Endothelial cell of umbilical vein (primary cell): ENCODE measurements at regions not wholly inside any gene's neighbourhood (a gene's known extent, or its start where the extent isn't known, plus 50 kb on each side); places are given as distances from the start of the nearest gene placed in this dataset.

ENCODE experiments used
- BruUV-seq: library from RNA; stranded (reverse); fragments of 400-500 nt; replicated peaks from 2 replicates; lab custom pipeline; 2021; lab: Mats Ljungman, UMichigan
- CTCF ChIA-PET: fragments of 300-600, 350-600 bp; sonication (Branson Sonifier 250); formaldehyde crosslinking; loops from one replicate; lab custom pipeline; 2021; ENCODE audit warnings: antibody characterized with exemption, inconsistent platforms; lab: Charles Lee
- POLR2A ChIA-PET: fragments of 300-600, 350-600 bp; sonication (Branson Sonifier 250); formaldehyde crosslinking; loops from one replicate; lab custom pipeline; 2021; ENCODE audit warnings: antibody characterized with exemption, inconsistent platforms; lab: Charles Lee
- DNase-seq: peaks from one replicate; pipeline ENCODE4 v3.0.0-alpha.2; 2011; ENCODE audit warnings: low read depth, low spot score
- FAIRE-seq: peaks from 2 replicates; lab custom pipeline; 2011; peaks lifted over from hg19 to GRCh38; lab: Jason Lieb, UNC
- H2AFZ ChIP-seq: 2 replicates; pipeline ENCODE4 v1.6.0; 2012; ENCODE audit warnings: low read depth, low read length, control low read depth, inconsistent platforms
- H3K27ac ChIP-seq: 2 replicates; pipeline ENCODE4 v1.5.1; 2011; ENCODE audit warnings: low read depth, mild to moderate bottlenecking, control low read depth, low read length, moderate library complexity; ENCODE audit not compliant: insufficient read depth
- H3K27me3 ChIP-seq, 2 experiments: 2 replicates each; pipeline versions ENCODE4 v1.6.0 to v1.6.1; 2011; ENCODE audit warnings: low read length in 2 of 2, mixed read lengths in 1 of 2; ENCODE audit not compliant: control insufficient read depth in 2 of 2, insufficient read depth in 2 of 2
- H3K36me3 ChIP-seq, 2 experiments: 2 replicates in 1 of 2; 3 replicates in 1 of 2; pipeline ENCODE4 v1.5.1; 2011; ENCODE audit warnings: low read length in 2 of 2, mild to moderate bottlenecking in 1 of 2, moderate library complexity in 1 of 2; ENCODE audit not compliant: control insufficient read depth in 2 of 2, insufficient read depth in 2 of 2; ENCODE audit errors: extremely low read depth in 1 of 2
- H3K4me1 ChIP-seq: 3 replicates; pipeline ENCODE4 v1.5.1; 2011; ENCODE audit warnings: mild to moderate bottlenecking, low read length; ENCODE audit not compliant: control insufficient read depth, insufficient read depth; ENCODE audit errors: extremely low read depth
- H3K4me2 ChIP-seq: 2 replicates; pipeline ENCODE4 v1.6.1; 2011; ENCODE audit warnings: low read length, control low read depth, mixed read lengths; ENCODE audit not compliant: insufficient read depth
- H3K4me3 ChIP-seq, 3 experiments: fragments of 200-600 bp in 1 of 3; sonication (generic), shearing (Covaris generic) in 1 of 3; replicated peaks in 1 of 3; 2 replicates each; pipeline ENCODE4 v1.5.1; 2011 to 2016; ENCODE audit warnings: control low read depth in 3 of 3, low read length in 3 of 3, mild to moderate bottlenecking in 2 of 3, inconsistent platforms in 1 of 3, low read depth in 1 of 3, moderate library complexity in 1 of 3; ENCODE audit not compliant: insufficient read depth in 1 of 3
- H3K79me2 ChIP-seq: 2 replicates; pipeline ENCODE4 v1.6.0; 2012; ENCODE audit warnings: low read length, inconsistent platforms; ENCODE audit not compliant: control insufficient read depth, insufficient read depth
- H3K9ac ChIP-seq: replicated peaks from 2 replicates; pipeline ENCODE3; 2011; ENCODE audit warnings: low read length, control low read depth; ENCODE audit not compliant: insufficient read depth; ENCODE audit errors: extremely low read depth
- H3K9me1 ChIP-seq: replicated peaks from 3 replicates; pipeline ENCODE4 v1.6.0; 2011; ENCODE audit warnings: mild to moderate bottlenecking, low read length; ENCODE audit not compliant: control insufficient read depth, insufficient read depth; ENCODE audit errors: extremely low read depth
- H3K9me3 ChIP-seq: replicated peaks from 2 replicates; pipeline ENCODE4 v1.5.1; 2012; ENCODE audit warnings: low read length, inconsistent platforms; ENCODE audit not compliant: control insufficient read depth, insufficient read depth
- H4K20me1 ChIP-seq: replicated peaks from 2 replicates; pipeline ENCODE3; 2011; ENCODE audit warnings: mild to moderate bottlenecking, low read length; ENCODE audit not compliant: control insufficient read depth, insufficient read depth; ENCODE audit errors: extremely low read depth
- EZH2 ChIP-seq: IDR thresholded peaks from 2 replicates; pipeline ENCODE4 v1.6.1; 2012; ENCODE audit warnings: borderline replicate concordance, low read depth, mild to moderate bottlenecking, moderate library complexity, low read length, inconsistent platforms; ENCODE audit not compliant: severe bottlenecking
- FOS ChIP-seq: IDR thresholded peaks from 2 replicates; pipeline ENCODE4 v1.6.1; 2011; ENCODE audit warnings: mild to moderate bottlenecking, low read length, moderate library complexity, borderline replicate concordance; ENCODE audit not compliant: insufficient read depth
- GATA2 ChIP-seq: IDR thresholded peaks from 2 replicates; pipeline ENCODE4 v1.7.0; 2011; ENCODE audit warnings: low read depth, mild to moderate bottlenecking, moderate library complexity, mixed read lengths, low read length; ENCODE audit not compliant: insufficient read length, insufficient read depth
- JUN ChIP-seq: IDR thresholded peaks from 2 replicates; pipeline ENCODE4 v1.6.1; 2011; ENCODE audit warnings: borderline replicate concordance, low read depth; ENCODE audit not compliant: insufficient read length, insufficient read depth
- MYC ChIP-seq: IDR thresholded peaks from one replicate; pipeline ENCODE4 v1.6.1; 2011; ENCODE audit warnings: mild to moderate bottlenecking, low read depth, low read length
- POLR2A ChIP-seq: IDR thresholded peaks from 2 replicates; pipeline ENCODE4 v1.6.1; 2012; ENCODE audit warnings: low read depth, mild to moderate bottlenecking, control low read depth, low read length
- POLR2AphosphoS5 ChIP-seq: IDR thresholded peaks from 2 replicates; pipeline ENCODE4 v1.6.1; 2012; ENCODE audit warnings: low read depth, mild to moderate bottlenecking, control low read depth, low read length, moderate library complexity; ENCODE audit not compliant: insufficient read depth
- dilution Hi-C: fragments of 300-500 bp; cut with MboI; formaldehyde crosslinking; loops from one replicate; pipeline ENCODE4 v1.15.0; 2019; ENCODE audit warnings: low sequenced_read_pairs; ENCODE audit not compliant: extremely low pct_ligation_motif_present
- intact Hi-C: fragments of 100-400 bp; cut with micrococcal nuclease; formaldehyde crosslinking; loops from one replicate; pipeline ENCODE4 v1.10.0; 2022
- TF ChIP-seq, protein P1 (sequence below), 2 donors: IDR thresholded peaks; 1 replicate in 1 of 2; 2 replicates in 1 of 2; pipeline ENCODE4 v1.5.1; 2011; ENCODE audit warnings: low read length in 2 of 2, mild to moderate bottlenecking in 2 of 2, moderate library complexity in 2 of 2, control low read depth in 1 of 2, inconsistent platforms in 1 of 2, low read depth in 1 of 2; ENCODE audit not compliant: insufficient read depth in 1 of 2; ENCODE audit errors: extremely low read depth in 1 of 2
- TF ChIP-seq, protein P2 (sequence below): IDR thresholded peaks from 2 replicates; pipeline ENCODE4 v1.6.1; 2011; ENCODE audit not compliant: insufficient read depth, insufficient read length

DNA sequence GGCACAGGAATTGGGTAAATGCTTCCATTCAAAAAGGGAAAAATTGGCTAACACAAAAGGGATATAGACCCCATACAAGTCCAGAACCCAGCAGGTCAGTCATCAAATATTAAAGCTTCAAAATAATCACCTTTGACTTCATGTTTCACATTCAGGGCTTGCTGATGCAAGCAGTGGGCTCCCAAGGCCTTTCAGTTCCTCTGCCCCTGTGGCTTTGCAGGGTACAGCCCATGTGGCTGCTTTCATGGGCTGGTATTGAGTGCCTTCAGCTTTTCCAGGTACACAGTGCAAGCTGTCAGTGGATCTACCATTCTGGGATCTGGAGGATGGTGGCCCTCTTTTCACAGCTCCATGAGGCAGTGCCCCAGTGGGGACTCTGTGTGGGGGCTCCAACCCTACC lies 253.0 kb downstream of the TECRL start:
- Histone ChIP-seq H4K20me1 (no peaks in the 10 kb centered on the region), H3K27ac (no peak overlapping the region), H3K4me1 (no peaks in the 10 kb centered on the region), H3K36me3 (no peaks in the 10 kb centered on the region), H3K27me3 (no peaks in the 10 kb centered on the region), H3K9me3 (no peaks in the 10 kb centered on the region), H3K9ac (no peak overlapping the region), H3K4me3 (no peak overlapping the region), H3K4me2 (no peak overlapping the region), H3K9me1 (no peaks in the 10 kb centered on the region), H2AFZ (no peak overlapping the region), H3K79me2 (no peaks in the 10 kb centered on the region)
- intact Hi-C loops (no loop called here), dilution Hi-C loops (no loop called here)
- no TSS peak for BruUV-seq
- FAIRE-seq = no peak
- DNase-seq = no peak
- CTCF ChIA-PET = interaction anchor here (1.6 kb wide), 1 partner anchor 383 kb away, joined by 5 read pairs; no protein-coding TSS in a partner anchor
- POLR2A ChIA-PET = no interaction called here
- no peak for TF ChIP-seq EZH2
- TF ChIP-seq, protein P1, sequence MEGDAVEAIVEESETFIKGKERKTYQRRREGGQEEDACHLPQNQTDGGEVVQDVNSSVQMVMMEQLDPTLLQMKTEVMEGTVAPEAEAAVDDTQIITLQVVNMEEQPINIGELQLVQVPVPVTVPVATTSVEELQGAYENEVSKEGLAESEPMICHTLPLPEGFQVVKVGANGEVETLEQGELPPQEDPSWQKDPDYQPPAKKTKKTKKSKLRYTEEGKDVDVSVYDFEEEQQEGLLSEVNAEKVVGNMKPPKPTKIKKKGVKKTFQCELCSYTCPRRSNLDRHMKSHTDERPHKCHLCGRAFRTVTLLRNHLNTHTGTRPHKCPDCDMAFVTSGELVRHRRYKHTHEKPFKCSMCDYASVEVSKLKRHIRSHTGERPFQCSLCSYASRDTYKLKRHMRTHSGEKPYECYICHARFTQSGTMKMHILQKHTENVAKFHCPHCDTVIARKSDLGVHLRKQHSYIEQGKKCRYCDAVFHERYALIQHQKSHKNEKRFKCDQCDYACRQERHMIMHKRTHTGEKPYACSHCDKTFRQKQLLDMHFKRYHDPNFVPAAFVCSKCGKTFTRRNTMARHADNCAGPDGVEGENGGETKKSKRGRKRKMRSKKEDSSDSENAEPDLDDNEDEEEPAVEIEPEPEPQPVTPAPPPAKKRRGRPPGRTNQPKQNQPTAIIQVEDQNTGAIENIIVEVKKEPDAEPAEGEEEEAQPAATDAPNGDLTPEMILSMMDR (IDR thresholded peaks at IDR 0.05; ENCODE audit: extremely low read depth in 1 of 2, insufficient read depth in 1 of 2, low read depth in 1 of 2, low read length in 2 of 2) = no peak
- TF ChIP-seq GATA2 = no peak
- TF ChIP-seq POLR2AphosphoS5 = no peak
- no peak for TF ChIP-seq POLR2A
- no peak for TF ChIP-seq MYC
- TF ChIP-seq JUN = no peak
- no peak for TF ChIP-seq FOS
- TF ChIP-seq, protein P2, sequence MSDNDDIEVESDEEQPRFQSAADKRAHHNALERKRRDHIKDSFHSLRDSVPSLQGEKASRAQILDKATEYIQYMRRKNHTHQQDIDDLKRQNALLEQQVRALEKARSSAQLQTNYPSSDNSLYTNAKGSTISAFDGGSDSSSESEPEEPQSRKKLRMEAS = no peak
